Type B pancreatic cell (in vitro differentiated cells): ENCODE measurements at regions not wholly inside any gene's neighbourhood (a gene's known extent, or its start where the extent isn't known, plus 50 kb on each side); places are given as distances from the start of the nearest gene placed in this dataset.
"Not testable (repeated sequence)": the region's sequence is repeated elsewhere in the genome, so short reads cannot be mapped to it uniquely, and the experiment has no call there.

Experiments
- DNase-seq: peaks from one replicate; pipeline ENCODE4 v3.0.0; 2021; ENCODE audit warnings: mixed read lengths; ENCODE audit not compliant: unreplicated experiment; ENCODE audit errors: extremely low spot score
- H3K27ac Mint-ChIP-seq: 2 replicates; pipeline ENCODE4 v1.8.0; 2021; ENCODE audit warnings: mild to moderate bottlenecking, mixed read lengths
- H3K27me3 Mint-ChIP-seq: 2 replicates; pipeline ENCODE4 v1.8.0; 2021; ENCODE audit warnings: mixed read lengths
- H3K36me3 Mint-ChIP-seq: 2 replicates; pipeline ENCODE4 v1.8.0; 2021; ENCODE audit warnings: mixed read lengths
- H3K4me1 Mint-ChIP-seq: one replicate; pipeline ENCODE4 v1.8.0; 2021; ENCODE audit warnings: mixed read lengths; ENCODE audit not compliant: unreplicated experiment
- H3K4me3 Mint-ChIP-seq: 2 replicates; pipeline ENCODE4 v1.8.0; 2021; ENCODE audit warnings: mild to moderate bottlenecking, mixed read lengths
- H3K9me3 Mint-ChIP-seq: 2 replicates; pipeline ENCODE4 v1.8.0; 2021; ENCODE audit warnings: mixed read lengths
- CTCF ChIP-seq: fragments of 200-600 bp; sonication (generic); conservative IDR thresholded peaks from 2 replicates; pipeline ENCODE4 v1.5.0; 2021; ENCODE audit warnings: antibody characterized with exemption, mild to moderate bottlenecking

DNA sequence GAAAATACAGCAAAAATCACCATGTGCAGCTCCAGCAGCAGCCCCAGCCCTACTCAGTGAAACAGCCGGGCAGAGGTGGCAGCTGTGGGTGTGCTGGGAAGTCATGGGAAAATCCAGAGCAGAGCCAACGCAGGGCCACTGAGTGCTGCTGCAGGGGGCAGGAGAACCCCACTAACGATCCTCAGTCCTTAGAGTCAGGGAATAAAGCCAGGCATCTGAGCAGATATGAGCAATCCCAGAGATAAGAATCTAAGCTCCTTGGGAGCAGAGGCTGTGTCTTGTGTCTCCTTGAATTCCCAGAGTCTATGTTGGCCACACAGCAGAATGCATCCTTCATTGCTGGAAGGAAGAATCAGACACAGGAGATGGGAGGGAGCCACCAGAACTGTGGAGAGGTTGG is 493.1 kb upstream of the MAP3K7 start:
- H3K36me3 Mint-ChIP-seq, result no peaks in the 10 kb centered on the region
- no peak overlapping the region for H3K27ac Mint-ChIP-seq
- no peaks in the 10 kb centered on the region for H3K9me3 Mint-ChIP-seq
- peaks cover 41% of the 10 kb centered on the region for H3K4me1 Mint-ChIP-seq
- peaks cover 3% of the 10 kb centered on the region for H3K27me3 Mint-ChIP-seq
- DNase-seq, result no peak
- no peak overlapping the region for H3K4me3 Mint-ChIP-seq
- no peak for TF ChIP-seq CTCF

GRCh38 chr6:91075244-91075976 is 488.5 kb upstream of the MAP3K7 start:
- no peaks in the 10 kb centered on the region for H3K9me3 Mint-ChIP-seq
- TF ChIP-seq CTCF, result no peak
- no peaks in the 10 kb centered on the region for H3K27me3 Mint-ChIP-seq
- H3K36me3 Mint-ChIP-seq, result no peaks in the 10 kb centered on the region
- H3K4me3 Mint-ChIP-seq, result no peak overlapping the region
- DNase-seq, result no peak
- no peak overlapping the region for H3K27ac Mint-ChIP-seq
- peaks cover 13% of the 10 kb centered on the region for H3K4me1 Mint-ChIP-seq

DNA sequence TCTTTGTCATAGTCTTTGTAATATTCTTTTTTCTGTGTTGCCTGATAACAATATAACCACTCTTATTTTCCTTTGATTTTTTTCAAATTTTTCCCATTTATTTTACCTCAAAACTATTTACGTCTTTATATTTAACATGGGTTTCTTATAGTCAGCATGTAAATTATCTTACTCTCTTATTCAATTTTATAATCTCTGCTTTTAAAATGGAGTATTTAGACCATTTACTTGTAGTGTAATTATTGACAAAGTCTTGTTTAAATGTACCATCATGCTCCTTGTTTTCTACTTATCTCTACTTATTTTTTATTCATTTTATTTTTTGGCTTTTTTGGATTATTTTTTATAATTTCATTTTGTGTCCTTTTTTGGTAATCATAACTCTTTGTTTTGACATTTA is 476.5 kb upstream of the MAP3K7 start:
- no peak for TF ChIP-seq CTCF
- no peak for DNase-seq
- no peaks in the 10 kb centered on the region for H3K4me1 Mint-ChIP-seq
- H3K27ac Mint-ChIP-seq, result no peak overlapping the region
- no peaks in the 10 kb centered on the region for H3K36me3 Mint-ChIP-seq
- H3K9me3 Mint-ChIP-seq, result peaks cover 13% of the 10 kb centered on the region
- no peaks in the 10 kb centered on the region for H3K27me3 Mint-ChIP-seq
- H3K4me3 Mint-ChIP-seq, result no peak overlapping the region

GRCh38 chr6:91057689-91058088 is 470.8 kb upstream of the MAP3K7 start:
- Mint-ChIP-seq H3K27me3 (no peaks in the 10 kb centered on the region), H3K27ac (no peak overlapping the region), H3K36me3 (no peaks in the 10 kb centered on the region), H3K4me1 (no peaks in the 10 kb centered on the region), H3K9me3 (peaks cover 18% of the 10 kb centered on the region), H3K4me3 (no peak overlapping the region)
- DNase-seq, result no peak
- TF ChIP-seq CTCF, result no peak

- Mint-ChIP-seq H3K27ac (no peak overlapping the region), H3K4me3 (no peak overlapping the region), H3K9me3 (peaks cover 18% of the 10 kb centered on the region), H3K27me3 (no peaks in the 10 kb centered on the region), H3K36me3 (no peaks in the 10 kb centered on the region), H3K4me1 (no peaks in the 10 kb centered on the region)
- TF ChIP-seq CTCF, result no peak
- no peak for DNase-seq
These were observed 469.1 kb upstream of the MAP3K7 start for GRCh38 chr6:91055959-91056358.

DNA sequence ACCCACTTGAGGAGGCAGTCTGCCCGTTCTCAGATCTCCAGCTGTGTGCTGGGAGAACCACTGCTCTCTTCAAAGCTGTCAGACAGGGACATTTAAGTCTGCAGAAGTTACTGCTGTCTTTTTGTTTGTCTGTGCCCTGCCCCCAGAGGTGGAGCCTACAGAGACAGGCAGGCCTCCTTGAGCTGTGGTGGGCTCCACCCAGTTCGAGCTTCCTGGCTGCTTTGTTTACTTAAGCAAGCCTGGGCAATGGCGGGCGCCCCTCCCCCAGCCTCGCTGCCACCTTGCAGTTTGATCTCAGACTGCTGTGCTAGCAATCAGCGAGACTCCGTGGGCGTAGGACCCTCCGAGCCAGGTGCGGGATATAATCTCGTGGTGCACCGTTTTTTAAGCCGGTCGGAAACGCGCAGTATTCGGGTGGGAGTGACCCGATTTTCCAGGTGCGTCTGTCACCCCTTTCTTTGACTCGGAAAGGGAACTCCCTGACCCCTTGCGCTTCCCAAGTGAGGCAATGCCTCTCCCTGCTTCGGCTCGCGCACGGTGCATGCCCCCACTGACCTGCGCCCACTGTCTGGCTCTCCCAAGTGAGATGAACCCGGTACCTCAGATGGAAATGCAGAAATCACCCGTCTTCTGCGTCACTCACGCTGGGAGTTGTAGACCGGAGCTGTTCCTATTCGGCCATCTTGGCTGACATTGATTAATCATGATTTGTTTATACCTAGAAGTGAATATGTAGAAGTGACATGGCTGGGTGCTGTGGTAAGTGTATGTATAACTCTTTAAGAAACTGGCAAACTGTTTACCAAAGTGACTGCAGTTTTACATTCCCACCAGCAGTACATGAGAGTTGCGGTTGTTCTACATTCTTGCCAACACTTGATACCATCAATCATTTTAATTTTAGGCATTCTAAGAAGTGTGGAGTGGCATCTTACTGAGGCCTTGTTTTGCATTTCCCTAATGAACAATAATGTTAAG is 465.9 kb upstream of the MAP3K7 start:
- H3K4me1 Mint-ChIP-seq, DNase-seq, H3K27me3 Mint-ChIP-seq, H3K36me3 Mint-ChIP-seq, H3K27ac Mint-ChIP-seq: not testable (repeated sequence)
- H3K9me3 Mint-ChIP-seq, result peaks cover 18% of the 10 kb centered on the region
- H3K4me3 Mint-ChIP-seq, result peak overlapping the region; percentile 82
